H1 (cell line): ENCODE measurements at regions not wholly inside any gene's neighbourhood (a gene's known extent, or its start where the extent isn't known, plus 50 kb on each side); places are given as distances from the start of the nearest gene placed in this dataset.

Source experiments
- CHD7 ChIP-seq: fragments of 300-600 bp; sonication (generic); IDR thresholded peaks from 2 replicates; pipeline ENCODE4 v1.7.1; 2012; ENCODE audit warnings: low read length, moderate library complexity, mild to moderate bottlenecking, inconsistent platforms; ENCODE audit not compliant: insufficient replicate concordance
- GTF2F1 ChIP-seq: IDR thresholded peaks from 2 replicates; pipeline ENCODE4 v1.6.1; 2012; ENCODE audit warnings: low read depth, low read length, improper control_type of control experiment, borderline replicate concordance

- no peak for TF ChIP-seq CHD7
- no peak for TF ChIP-seq GTF2F1
These were observed 163.7 kb upstream of the RPH3A start (continued) for GRCh38 chr12:112627851-112628250.
